Kidney epithelial cell (primary cell): ENCODE measurements at regions not wholly inside any gene's neighbourhood (a gene's known extent, or its start where the extent isn't known, plus 50 kb on each side); places are given as distances from the start of the nearest gene placed in this dataset.

Experiments used
- DNase-seq: peaks from one replicate; pipeline ENCODE4 v3.0.0-alpha.2; 2010; ENCODE audit warnings: low read depth
- H3K27me3 ChIP-seq: 2 replicates; pipeline ENCODE4 v1.6.0; 2011; ENCODE audit warnings: low read length; ENCODE audit not compliant: control insufficient read depth, insufficient read depth
- H3K36me3 ChIP-seq: 2 replicates; pipeline ENCODE4 v1.5.1; 2011; ENCODE audit warnings: low read length; ENCODE audit not compliant: control insufficient read depth, insufficient read depth
- H3K4me3 ChIP-seq: 2 replicates; pipeline ENCODE4 v1.5.1; 2011; ENCODE audit warnings: low read depth, mild to moderate bottlenecking, control low read depth, low read length
- CTCF ChIP-seq: IDR thresholded peaks from 2 replicates; pipeline ENCODE4 v1.5.1; 2011; ENCODE audit warnings: mild to moderate bottlenecking, moderate library complexity, low read length, control low read depth, inconsistent platforms; ENCODE audit not compliant: insufficient read depth, poor library complexity, severe bottlenecking

- H3K36me3 ChIP-seq: no peaks in the 10 kb centered on the region
- no peak overlapping the region for H3K4me3 ChIP-seq
- no peak for DNase-seq
- no peak for TF ChIP-seq CTCF
- H3K27me3 ChIP-seq: no peaks in the 10 kb centered on the region
Observed at GRCh38 chr10:2436933-2437332, 630.4 kb upstream of the PFKP start.

- no peak for TF ChIP-seq CTCF
- no peak overlapping the region for H3K4me3 ChIP-seq
- no peaks in the 10 kb centered on the region for H3K27me3 ChIP-seq
- no peaks in the 10 kb centered on the region for H3K36me3 ChIP-seq
- DNase-seq: no peak
Observed at GRCh38 chr10:2431961-2432360, 635.4 kb upstream of the PFKP start.

GRCh38 chr10:2427412-2427811, 639.9 kb upstream of the PFKP start:
- DNase-seq: no peak
- Histone ChIP-seq H3K4me3 (no peak overlapping the region), H3K36me3 (no peaks in the 10 kb centered on the region), H3K27me3 (no peaks in the 10 kb centered on the region)
- TF ChIP-seq CTCF: no peak

- no peaks in the 10 kb centered on the region for H3K36me3 ChIP-seq
- no peak for DNase-seq
- no peak for TF ChIP-seq CTCF
- no peak overlapping the region for H3K4me3 ChIP-seq
- no peaks in the 10 kb centered on the region for H3K27me3 ChIP-seq
Observed at GRCh38 chr10:2425320-2425719, 642.0 kb upstream of the PFKP start.

- no peak for TF ChIP-seq CTCF
- no peaks in the 10 kb centered on the region for H3K27me3 ChIP-seq
- no peak for DNase-seq
- no peaks in the 10 kb centered on the region for H3K36me3 ChIP-seq
- H3K4me3 ChIP-seq: no peak overlapping the region
Observed at GRCh38 chr10:2414562-2414961, 652.8 kb upstream of the PFKP start.

- Histone ChIP-seq H3K4me3 (no peak overlapping the region), H3K27me3 (no peaks in the 10 kb centered on the region), H3K36me3 (no peaks in the 10 kb centered on the region)
- no peak for TF ChIP-seq CTCF
- DNase-seq: no peak
Observed at GRCh38 chr10:2414039-2414438, 653.3 kb upstream of the PFKP start.
